Neutrophil (primary cell): ENCODE measurements at regions not wholly inside any gene's neighbourhood (a gene's known extent, or its start where the extent isn't known, plus 50 kb on each side); places are given as distances from the start of the nearest gene placed in this dataset.

Source experiments
- H3K27ac ChIP-seq: fragments of 200-600 bp; sonication (generic); 2 replicates; pipeline ENCODE4 v1.5.1; 2016; ENCODE audit warnings: mild to moderate bottlenecking, moderate library complexity
- H3K27me3 ChIP-seq: fragments of 200-600 bp; sonication (generic); 2 replicates; pipeline ENCODE4 v1.6.0; 2016; ENCODE audit warnings: mild to moderate bottlenecking
- H3K36me3 ChIP-seq: fragments of 200-600 bp; sonication (generic); 2 replicates; pipeline ENCODE4 v1.5.1; 2017
- H3K4me1 ChIP-seq, 2 experiments: fragments of 200-600 bp in 1 of 2; sonication (generic) in 1 of 2; 1 replicate in 1 of 2; 2 replicates in 1 of 2; pipeline versions ENCODE4 v1.5.1 to v1.6.1; 2013 to 2016; ENCODE audit warnings: low read depth in 1 of 2, low read length in 1 of 2, mild to moderate bottlenecking in 1 of 2, moderate library complexity in 1 of 2; ENCODE audit not compliant: control insufficient read depth in 1 of 2, insufficient read depth in 1 of 2
- H3K4me3 ChIP-seq, 2 experiments: fragments of 200-600 bp in 1 of 2; sonication (generic) in 1 of 2; 1 replicate in 1 of 2; 2 replicates in 1 of 2; pipeline ENCODE4 v1.5.1; 2013 to 2016; ENCODE audit warnings: low read depth in 1 of 2, low read length in 1 of 2, mild to moderate bottlenecking in 1 of 2, moderate library complexity in 1 of 2
- H3K9me3 ChIP-seq: fragments of 200-600 bp; sonication (generic); 2 replicates; pipeline ENCODE4 v1.5.1; 2016
- CTCF ChIP-seq: fragments of 200-600 bp; sonication (generic); IDR thresholded peaks from 2 replicates; pipeline ENCODE4 v1.5.1; 2016; ENCODE audit warnings: antibody characterized with exemption

GRCh38 chr9:74284581-74285450 lies 212.3 kb upstream of the RORB start:
- H3K27ac ChIP-seq, result no peak overlapping the region
- H3K36me3 ChIP-seq, result no peaks in the 10 kb centered on the region
- no peaks in the 10 kb centered on the region for H3K9me3 ChIP-seq
- no peaks in the 10 kb centered on the region for H3K4me1 ChIP-seq
- TF ChIP-seq CTCF, result no peak
- H3K27me3 ChIP-seq, result no peaks in the 10 kb centered on the region
- no peak overlapping the region for H3K4me3 ChIP-seq

GRCh38 chr9:74293479-74293878 lies 203.7 kb upstream of the RORB start:
- H3K27ac ChIP-seq, result no peak overlapping the region
- H3K9me3 ChIP-seq, result no peaks in the 10 kb centered on the region
- no peak for TF ChIP-seq CTCF
- no peaks in the 10 kb centered on the region for H3K36me3 ChIP-seq
- no peaks in the 10 kb centered on the region for H3K4me1 ChIP-seq
- no peaks in the 10 kb centered on the region for H3K27me3 ChIP-seq
- no peak overlapping the region for H3K4me3 ChIP-seq

- TF ChIP-seq CTCF, result no peak
- Histone ChIP-seq H3K4me1 (no peaks in the 10 kb centered on the region), H3K36me3 (no peaks in the 10 kb centered on the region), H3K27ac (no peak overlapping the region), H3K4me3 (no peak overlapping the region), H3K27me3 (no peaks in the 10 kb centered on the region), H3K9me3 (no peaks in the 10 kb centered on the region)
Measured at GRCh38 chr9:74303945-74304344, 193.2 kb upstream of the RORB start.

GRCh38 chr9:74304598-74304997 lies 192.5 kb upstream of the RORB start:
- Histone ChIP-seq H3K4me1 (no peaks in the 10 kb centered on the region), H3K27me3 (no peaks in the 10 kb centered on the region), H3K36me3 (no peaks in the 10 kb centered on the region), H3K4me3 (no peak overlapping the region), H3K9me3 (no peaks in the 10 kb centered on the region), H3K27ac (no peak overlapping the region)
- TF ChIP-seq CTCF, result no peak

- no peaks in the 10 kb centered on the region for H3K36me3 ChIP-seq
- TF ChIP-seq CTCF, result no peak
- no peak overlapping the region for H3K4me3 ChIP-seq
- H3K4me1 ChIP-seq, result no peaks in the 10 kb centered on the region
- no peaks in the 10 kb centered on the region for H3K27me3 ChIP-seq
- H3K27ac ChIP-seq, result no peak overlapping the region
- no peaks in the 10 kb centered on the region for H3K9me3 ChIP-seq
Measured at GRCh38 chr9:74309654-74310053, 187.5 kb upstream of the RORB start.
